ENCODE measurements at regions not wholly inside any gene's neighbourhood (a gene's known extent, or its start where the extent isn't known, plus 50 kb on each side); places are given as distances from the start of the nearest gene placed in this dataset.
"Not testable (repeated sequence)": the region's sequence is repeated elsewhere in the genome, so short reads cannot be mapped to it uniquely, and the experiment has no call there.

- no peak for TF ChIP-seq CTCF (IDR thresholded peaks at IDR 0.05)
- Histone ChIP-seq H3K27ac (no peak overlapping the region), H3K4me1 (no peaks in the 10 kb centered on the region), H3K27me3 (no peaks in the 10 kb centered on the region), H3K36me3 (no peaks in the 10 kb centered on the region), H3K4me3 (no peak overlapping the region), H3K9me3 (no peaks in the 10 kb centered on the region)
- no peak for DNase-seq (ENCODE audit: low spot score)
These were observed 365.9 kb upstream of the MEX3C start for GRCh38 chr18:51563396-51563795.

GRCh38 chr18:51568151-51568550 lies 370.7 kb upstream of the MEX3C start:
- no peak for TF ChIP-seq CTCF (IDR thresholded peaks at IDR 0.05)
- peaks cover 0 to 10% of the 10 kb centered on the region in 2 donors for H3K4me1 ChIP-seq
- no peak overlapping the region for H3K27ac ChIP-seq
- no peaks in the 10 kb centered on the region for H3K27me3 ChIP-seq
- no peak overlapping the region for H3K4me3 ChIP-seq
- no peaks in the 10 kb centered on the region for H3K36me3 ChIP-seq
- no peak for DNase-seq (ENCODE audit: low spot score)
- H3K9me3 ChIP-seq, result no peaks in the 10 kb centered on the region

GRCh38 chr18:51569153-51569552 lies 371.7 kb upstream of the MEX3C start:
- DNase-seq (ENCODE audit: low spot score), result no peak
- H3K9me3 ChIP-seq, result no peaks in the 10 kb centered on the region
- TF ChIP-seq CTCF (IDR thresholded peaks at IDR 0.05), result no peak
- no peaks in the 10 kb centered on the region for H3K27me3 ChIP-seq
- H3K4me3 ChIP-seq, result no peak overlapping the region
- H3K27ac ChIP-seq, result peak overlapping the region in 1 of 2 donors; percentile 27
- no peaks in the 10 kb centered on the region for H3K36me3 ChIP-seq
- peaks cover 0 to 10% of the 10 kb centered on the region in 2 donors for H3K4me1 ChIP-seq

GRCh38 chr18:51569561-51569960 lies 372.1 kb upstream of the MEX3C start:
- Histone ChIP-seq H3K9me3 (no peaks in the 10 kb centered on the region), H3K4me3 (no peak overlapping the region), H3K4me1 (peaks cover 0 to 10% of the 10 kb centered on the region in 2 donors), H3K27me3 (no peaks in the 10 kb centered on the region), H3K27ac (peak overlapping the region in 1 of 2 donors; percentile 27), H3K36me3 (no peaks in the 10 kb centered on the region)
- no peak for TF ChIP-seq CTCF (IDR thresholded peaks at IDR 0.05)
- no peak for DNase-seq (ENCODE audit: low spot score)

- H3K27ac ChIP-seq; DNase-seq (ENCODE audit: low spot score); H3K27me3 ChIP-seq: not testable (repeated sequence)
These were observed 372.6 kb upstream of the MEX3C start for GRCh38 chr18:51570071-51570470.

GRCh38 chr18:51573886-51574285 lies 376.4 kb upstream of the MEX3C start:
- H3K4me1 ChIP-seq, result peaks cover 0 to 10% of the 10 kb centered on the region in 2 donors
- H3K36me3 ChIP-seq; H3K9me3 ChIP-seq; DNase-seq (ENCODE audit: low spot score); H3K27me3 ChIP-seq; H3K4me3 ChIP-seq; H3K27ac ChIP-seq: not testable (repeated sequence)

More at GRCh38 chr18:51570071-51570470, 372.6 kb upstream of the MEX3C start:
- H3K4me3 ChIP-seq, H3K36me3 ChIP-seq, H3K9me3 ChIP-seq: not testable (repeated sequence)
- peaks cover 0 to 10% of the 10 kb centered on the region in 2 donors for H3K4me1 ChIP-seq

GRCh38 chr18:51575171-51575570 lies 377.7 kb upstream of the MEX3C start:
- DNase-seq (ENCODE audit: low spot score), result no peak
- Histone ChIP-seq H3K36me3 (no peaks in the 10 kb centered on the region), H3K27me3 (no peaks in the 10 kb centered on the region), H3K4me1 (no peaks in the 10 kb centered on the region), H3K4me3 (no peak overlapping the region), H3K27ac (no peak overlapping the region), H3K9me3 (no peaks in the 10 kb centered on the region)
- no peak for TF ChIP-seq CTCF (IDR thresholded peaks at IDR 0.05)
